ENCODE measurements at regions not wholly inside any gene's neighbourhood (a gene's known extent, or its start where the extent isn't known, plus 50 kb on each side); places are given as distances from the start of the nearest gene placed in this dataset.

GRCh38 chr14:31982642-31983041 is 94.5 kb upstream of the ARHGAP5 start:
- no peak for TF ChIP-seq CHD2 (IDR thresholded peaks at IDR 0.05; ENCODE audit: low read length, partially characterized antibody)
- TF ChIP-seq MYC (IDR thresholded peaks at IDR 0.05; ENCODE audit: borderline replicate concordance, low read length) = no peak
- no peak for TF ChIP-seq RCOR1 (IDR thresholded peaks at IDR 0.05; ENCODE audit: low read depth, low read length)
- TF ChIP-seq MAFK (IDR thresholded peaks at IDR 0.05; ENCODE audit: partially characterized antibody) = no peak
- TF ChIP-seq, protein P1, sequence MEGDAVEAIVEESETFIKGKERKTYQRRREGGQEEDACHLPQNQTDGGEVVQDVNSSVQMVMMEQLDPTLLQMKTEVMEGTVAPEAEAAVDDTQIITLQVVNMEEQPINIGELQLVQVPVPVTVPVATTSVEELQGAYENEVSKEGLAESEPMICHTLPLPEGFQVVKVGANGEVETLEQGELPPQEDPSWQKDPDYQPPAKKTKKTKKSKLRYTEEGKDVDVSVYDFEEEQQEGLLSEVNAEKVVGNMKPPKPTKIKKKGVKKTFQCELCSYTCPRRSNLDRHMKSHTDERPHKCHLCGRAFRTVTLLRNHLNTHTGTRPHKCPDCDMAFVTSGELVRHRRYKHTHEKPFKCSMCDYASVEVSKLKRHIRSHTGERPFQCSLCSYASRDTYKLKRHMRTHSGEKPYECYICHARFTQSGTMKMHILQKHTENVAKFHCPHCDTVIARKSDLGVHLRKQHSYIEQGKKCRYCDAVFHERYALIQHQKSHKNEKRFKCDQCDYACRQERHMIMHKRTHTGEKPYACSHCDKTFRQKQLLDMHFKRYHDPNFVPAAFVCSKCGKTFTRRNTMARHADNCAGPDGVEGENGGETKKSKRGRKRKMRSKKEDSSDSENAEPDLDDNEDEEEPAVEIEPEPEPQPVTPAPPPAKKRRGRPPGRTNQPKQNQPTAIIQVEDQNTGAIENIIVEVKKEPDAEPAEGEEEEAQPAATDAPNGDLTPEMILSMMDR (IDR thresholded peaks at IDR 0.05) = no peak
- TF ChIP-seq EP300 (IDR thresholded peaks at IDR 0.05) = no peak
- TF ChIP-seq, protein P2, sequence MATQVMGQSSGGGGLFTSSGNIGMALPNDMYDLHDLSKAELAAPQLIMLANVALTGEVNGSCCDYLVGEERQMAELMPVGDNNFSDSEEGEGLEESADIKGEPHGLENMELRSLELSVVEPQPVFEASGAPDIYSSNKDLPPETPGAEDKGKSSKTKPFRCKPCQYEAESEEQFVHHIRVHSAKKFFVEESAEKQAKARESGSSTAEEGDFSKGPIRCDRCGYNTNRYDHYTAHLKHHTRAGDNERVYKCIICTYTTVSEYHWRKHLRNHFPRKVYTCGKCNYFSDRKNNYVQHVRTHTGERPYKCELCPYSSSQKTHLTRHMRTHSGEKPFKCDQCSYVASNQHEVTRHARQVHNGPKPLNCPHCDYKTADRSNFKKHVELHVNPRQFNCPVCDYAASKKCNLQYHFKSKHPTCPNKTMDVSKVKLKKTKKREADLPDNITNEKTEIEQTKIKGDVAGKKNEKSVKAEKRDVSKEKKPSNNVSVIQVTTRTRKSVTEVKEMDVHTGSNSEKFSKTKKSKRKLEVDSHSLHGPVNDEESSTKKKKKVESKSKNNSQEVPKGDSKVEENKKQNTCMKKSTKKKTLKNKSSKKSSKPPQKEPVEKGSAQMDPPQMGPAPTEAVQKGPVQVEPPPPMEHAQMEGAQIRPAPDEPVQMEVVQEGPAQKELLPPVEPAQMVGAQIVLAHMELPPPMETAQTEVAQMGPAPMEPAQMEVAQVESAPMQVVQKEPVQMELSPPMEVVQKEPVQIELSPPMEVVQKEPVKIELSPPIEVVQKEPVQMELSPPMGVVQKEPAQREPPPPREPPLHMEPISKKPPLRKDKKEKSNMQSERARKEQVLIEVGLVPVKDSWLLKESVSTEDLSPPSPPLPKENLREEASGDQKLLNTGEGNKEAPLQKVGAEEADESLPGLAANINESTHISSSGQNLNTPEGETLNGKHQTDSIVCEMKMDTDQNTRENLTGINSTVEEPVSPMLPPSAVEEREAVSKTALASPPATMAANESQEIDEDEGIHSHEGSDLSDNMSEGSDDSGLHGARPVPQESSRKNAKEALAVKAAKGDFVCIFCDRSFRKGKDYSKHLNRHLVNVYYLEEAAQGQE (IDR thresholded peaks at IDR 0.05) = no peak
- no peak for TF ChIP-seq HES2 (IDR thresholded peaks at IDR 0.05)
- TF ChIP-seq TP53 (CRISPR knock-in tag; IDR thresholded peaks at IDR 0.05) = no peak
- TF ChIP-seq POLR2A (IDR thresholded peaks at IDR 0.05; ENCODE audit: low read length) = no peak
